HCT116 (cell line): ENCODE measurements at regions not wholly inside any gene's neighbourhood (a gene's known extent, or its start where the extent isn't known, plus 50 kb on each side); places are given as distances from the start of the nearest gene placed in this dataset.

Experiments used
- ATAC-seq: fragments of 200-7000 bp; cut with Tn5 transposase; 2 replicates; pipeline ENCODE4 v1.9.1; 2020; ENCODE audit warnings: mild to moderate bottlenecking, moderate library complexity
- BruUV-seq: library from RNA; stranded (reverse); fragments of 400-500 nt; replicated peaks from 2 replicates; lab custom pipeline; 2021; lab: Mats Ljungman, UMichigan
- CTCF ChIA-PET: fragments of 300-600 bp; sonication (Branson Sonifier 250); formaldehyde crosslinking; loops from one replicate; lab custom pipeline; 2021; ENCODE audit warnings: antibody characterized with exemption; lab: Charles Lee
- POLR2A ChIA-PET: fragments of 300-600, 350-600 bp; sonication (Branson Sonifier 250); formaldehyde crosslinking; loops from one replicate; lab custom pipeline; 2021; ENCODE audit warnings: antibody characterized with exemption; lab: Charles Lee
- RAD21 ChIA-PET, 2 experiments: fragments of 300-600 bp; sonication (Branson Sonifier 250); formaldehyde crosslinking; loops; one replicate each; lab custom pipeline; 2023; ENCODE audit warnings: low total read pairs in 2 of 2; ENCODE audit not compliant: uncharacterized antibody in 2 of 2, unreplicated experiment in 2 of 2, low non-redundant PET in 1 of 2; lab: Charles Lee
- DNase-seq: peaks from one replicate; pipeline ENCODE4 v3.0.0-alpha.2; 2010; ENCODE audit warnings: low read depth, low spot score
- H2AFZ ChIP-seq: fragments of 200-600 bp; shearing (Covaris generic), sonication (generic); 2 replicates; pipeline ENCODE4 v1.6.1; 2017; ENCODE audit warnings: low read depth, mixed run types, mixed read lengths, antibody characterized with exemption, low read length; ENCODE audit not compliant: poor library complexity, severe bottlenecking
- H3K27ac ChIP-seq: 2 replicates; pipeline ENCODE4 v1.5.1; 2012; ENCODE audit warnings: low read depth, low read length
- H3K27me3 ChIP-seq: fragments of 200-600 bp; sonication (generic); 2 replicates; pipeline ENCODE4 v1.6.1; 2016; ENCODE audit warnings: mixed run types, low read length, mixed read lengths; ENCODE audit not compliant: insufficient read depth
- H3K36me3 ChIP-seq, 2 experiments: fragments of 200-500 bp in 1 of 2; fragments of 200-600 bp in 1 of 2; sonication (Bioruptor generic) in 1 of 2; sonication (generic) in 1 of 2; 2 replicates each; pipeline versions ENCODE4 v1.5.1 to v1.6.1; 2014 to 2016; ENCODE audit warnings: low read length in 2 of 2, inconsistent platforms in 1 of 2, mixed read lengths in 1 of 2, mixed run types in 1 of 2; ENCODE audit not compliant: insufficient read depth in 2 of 2, control insufficient read depth in 1 of 2
- H3K4me1 ChIP-seq, 2 experiments: fragments of 200-600 bp in 1 of 2; sonication (generic) in 1 of 2; 2 replicates each; pipeline versions ENCODE4 v1.5.1 to v1.6.1; 2012 to 2017; ENCODE audit warnings: low read length in 2 of 2, inconsistent platforms in 1 of 2, mild to moderate bottlenecking in 1 of 2, mixed read lengths in 1 of 2, mixed run types in 1 of 2, moderate library complexity in 1 of 2; ENCODE audit not compliant: insufficient read depth in 2 of 2, control insufficient read depth in 1 of 2
- H3K4me2 ChIP-seq: fragments of 200-600 bp; sonication (generic); 2 replicates; pipeline ENCODE4 v1.6.1; 2017; ENCODE audit warnings: mixed run types, low read length, mixed read lengths
- H3K4me3 ChIP-seq, 2 experiments: fragments of 200-600 bp in 1 of 2; sonication (generic) in 1 of 2; replicated peaks in 1 of 2; 2 replicates each; pipeline ENCODE4 v1.5.1; 2011 to 2016; ENCODE audit warnings: low read length in 2 of 2, control low read depth in 1 of 2, low read depth in 1 of 2, mild to moderate bottlenecking in 1 of 2, mixed read lengths in 1 of 2, mixed run types in 1 of 2
- H3K79me2 ChIP-seq: fragments of 200-600 bp; sonication (generic); 2 replicates; pipeline ENCODE4 v1.6.1; 2017; ENCODE audit warnings: mild to moderate bottlenecking, mixed run types, low read length, moderate library complexity, mixed read lengths; ENCODE audit not compliant: insufficient read depth
- H3K9ac ChIP-seq: fragments of 200-600 bp; sonication (generic); 2 replicates; pipeline ENCODE4 v1.6.1; 2016; ENCODE audit warnings: low read length, mixed read lengths
- H3K9me2 ChIP-seq: fragments of 200-600 bp; sonication (generic), shearing (Covaris generic); 2 replicates; pipeline ENCODE4 v1.6.1; 2017; ENCODE audit warnings: mixed run types, mild to moderate bottlenecking, moderate library complexity; ENCODE audit not compliant: insufficient read depth
- H3K9me3 ChIP-seq, 2 experiments: fragments of 200-500 bp in 1 of 2; fragments of 200-600 bp in 1 of 2; sonication (Bioruptor generic) in 1 of 2; sonication (generic) in 1 of 2; 2 replicates each; pipeline ENCODE4 v1.6.1; 2014 to 2017; ENCODE audit warnings: low read length in 2 of 2, mixed read lengths in 2 of 2, inconsistent platforms in 1 of 2, low read depth in 1 of 2, mild to moderate bottlenecking in 1 of 2, mixed run types in 1 of 2, moderate library complexity in 1 of 2; ENCODE audit not compliant: control insufficient read depth in 1 of 2, insufficient read depth in 1 of 2
- H4K20me1 ChIP-seq: fragments of 200-600 bp; sonication (generic), shearing (Covaris generic); 2 replicates; pipeline ENCODE4 v1.6.1; 2017; ENCODE audit warnings: mixed run types, mild to moderate bottlenecking, moderate library complexity; ENCODE audit not compliant: insufficient read depth
- CEBPB ChIP-seq: IDR thresholded peaks from 2 replicates; pipeline ENCODE4 v1.6.1; 2012; ENCODE audit warnings: low read depth
- EGR1 ChIP-seq: IDR thresholded peaks from 2 replicates; pipeline ENCODE4 v1.6.1; 2012; ENCODE audit warnings: low read depth
- ELF1 ChIP-seq: IDR thresholded peaks from 2 replicates; pipeline ENCODE4 v1.6.1; 2012; ENCODE audit warnings: low read depth, borderline replicate concordance
- EZH2phosphoT487 ChIP-seq: fragments of 200-600 bp; IDR thresholded peaks from 2 replicates; pipeline ENCODE4 v1.6.1; 2018; ENCODE audit warnings: antibody characterized with exemption, borderline replicate concordance
- FOSL1 ChIP-seq: IDR thresholded peaks from 2 replicates; pipeline ENCODE4 v1.6.1; 2012; ENCODE audit warnings: low read depth
- POLR2A ChIP-seq: IDR thresholded peaks from 2 replicates; pipeline ENCODE4 v1.7.0; 2011; ENCODE audit warnings: borderline replicate concordance; ENCODE audit not compliant: insufficient read depth, insufficient read length; ENCODE audit errors: extremely low read depth
- SIN3A ChIP-seq: IDR thresholded peaks from 2 replicates; pipeline ENCODE4 v1.6.1; 2012; ENCODE audit warnings: low read depth
- SP1 ChIP-seq: IDR thresholded peaks from 2 replicates; pipeline ENCODE4 v1.6.1; 2012; ENCODE audit warnings: low read depth
- SRF ChIP-seq: IDR thresholded peaks from 2 replicates; pipeline ENCODE4 v1.6.1; 2012; ENCODE audit warnings: low read depth
- YY1 ChIP-seq: IDR thresholded peaks from 2 replicates; pipeline ENCODE4 v1.6.1; 2011; ENCODE audit warnings: low read length, low read depth, moderate library complexity, mild to moderate bottlenecking; ENCODE audit not compliant: insufficient replicate concordance; ENCODE audit errors: extremely low read depth
- ZNF274 ChIP-seq: fragments of 200-500 bp; sonication (Bioruptor generic); IDR thresholded peaks from 2 replicates; pipeline ENCODE4 v1.6.1; 2014; ENCODE audit warnings: mild to moderate bottlenecking, low read depth, low read length, inconsistent platforms
- intact Hi-C: fragments of 100-400 bp; cut with micrococcal nuclease; formaldehyde crosslinking; loops from 2 replicates; pipeline ENCODE4 v1.10.0; 2022
- TF ChIP-seq, protein P1 (sequence below): IDR thresholded peaks from 2 replicates; pipeline ENCODE4 v1.6.1; 2012
- TF ChIP-seq, protein P2 (sequence below): IDR thresholded peaks from 2 replicates; pipeline ENCODE4 v1.6.1; 2011; ENCODE audit warnings: mild to moderate bottlenecking, low read length, moderate library complexity; ENCODE audit not compliant: insufficient replicate concordance; ENCODE audit errors: extremely low read depth

DNA sequence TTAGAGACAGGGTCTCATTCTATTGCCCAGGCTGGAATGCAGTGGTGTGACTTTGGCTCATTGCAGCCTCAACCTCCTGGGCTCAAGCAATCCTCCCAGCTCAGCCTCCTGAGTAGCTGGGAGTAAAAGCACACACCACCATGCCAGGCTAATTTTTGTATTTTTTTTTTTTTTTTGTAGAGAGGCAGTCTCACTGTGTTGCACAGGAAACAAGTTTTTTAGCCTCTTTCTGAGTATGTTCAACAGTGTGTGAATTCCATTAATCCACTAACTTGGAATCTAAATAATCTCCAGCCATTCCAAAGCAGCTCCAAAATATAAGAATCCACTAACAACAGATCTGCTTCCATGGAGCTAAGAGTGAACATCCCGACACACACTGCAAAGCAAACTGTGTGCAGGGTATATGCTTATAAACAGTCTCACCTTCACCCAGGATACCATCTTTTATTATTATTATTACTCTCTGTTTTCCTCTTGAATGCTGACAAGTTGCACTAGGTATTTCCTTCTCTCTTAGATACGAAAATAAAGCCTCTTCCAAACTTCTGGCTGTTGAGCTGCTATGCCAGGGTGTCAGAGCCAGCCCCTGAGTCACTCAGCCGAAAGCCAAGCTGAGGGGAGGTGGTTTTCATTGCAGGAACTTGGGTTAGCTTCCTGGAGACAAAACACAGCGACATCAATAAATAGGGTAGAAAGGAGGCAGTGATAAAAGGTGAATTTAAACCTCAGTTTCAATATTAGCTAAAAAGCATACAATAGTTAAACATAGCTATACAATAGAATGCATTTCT lies 264.9 kb downstream of the HIVEP2 start:
- H3K79me2 ChIP-seq, result no peaks in the 10 kb centered on the region
- no peaks in the 10 kb centered on the region for H3K4me1 ChIP-seq
- ChIA-PET CTCF (no interaction called here), RAD21 (no interaction called here), POLR2A (no interaction called here)
- no peak overlapping the region for H3K4me3 ChIP-seq
- H3K9ac ChIP-seq, result no peak overlapping the region
- no peak overlapping the region for H3K4me2 ChIP-seq
- no peaks in the 10 kb centered on the region for H3K36me3 ChIP-seq
- no peaks in the 10 kb centered on the region for H3K9me2 ChIP-seq
- no peak overlapping the region for H2AFZ ChIP-seq
- no peaks in the 10 kb centered on the region for H3K27me3 ChIP-seq
- ATAC-seq (no peak), DNase-seq (no peak)
- no peaks in the 10 kb centered on the region for H4K20me1 ChIP-seq
- intact Hi-C loops, result no loop called here
- no peak for TF ChIP-seq CEBPB
- TF ChIP-seq EGR1, result no peak
- TF ChIP-seq FOSL1, result no peak
- TF ChIP-seq SP1, result no peak
- no peak for TF ChIP-seq SRF
- TF ChIP-seq SIN3A, result no peak
- TF ChIP-seq YY1, result no peak
- TF ChIP-seq ZNF274, result no peak
- TF ChIP-seq ELF1, result no peak
- TF ChIP-seq POLR2A, result no peak
- no peak overlapping the region for H3K27ac ChIP-seq
- no peaks in the 10 kb centered on the region for H3K9me3 ChIP-seq
- BruUV-seq, result no TSS peak

GRCh38 chr6:142681099-142681498 lies 263.9 kb downstream of the HIVEP2 start:
- ChIA-PET RAD21 (no interaction called here), POLR2A (no interaction called here)
- Histone ChIP-seq H3K9ac (no peak overlapping the region), H3K4me2 (no peak overlapping the region), H3K79me2 (no peaks in the 10 kb centered on the region), H3K36me3 (no peaks in the 10 kb centered on the region), H3K27ac (no peak overlapping the region), H4K20me1 (no peaks in the 10 kb centered on the region)
- no TSS peak for BruUV-seq
- TF ChIP-seq, protein P1, sequence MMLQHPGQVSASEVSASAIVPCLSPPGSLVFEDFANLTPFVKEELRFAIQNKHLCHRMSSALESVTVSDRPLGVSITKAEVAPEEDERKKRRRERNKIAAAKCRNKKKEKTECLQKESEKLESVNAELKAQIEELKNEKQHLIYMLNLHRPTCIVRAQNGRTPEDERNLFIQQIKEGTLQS, result no peak
- TF ChIP-seq, protein P2, sequence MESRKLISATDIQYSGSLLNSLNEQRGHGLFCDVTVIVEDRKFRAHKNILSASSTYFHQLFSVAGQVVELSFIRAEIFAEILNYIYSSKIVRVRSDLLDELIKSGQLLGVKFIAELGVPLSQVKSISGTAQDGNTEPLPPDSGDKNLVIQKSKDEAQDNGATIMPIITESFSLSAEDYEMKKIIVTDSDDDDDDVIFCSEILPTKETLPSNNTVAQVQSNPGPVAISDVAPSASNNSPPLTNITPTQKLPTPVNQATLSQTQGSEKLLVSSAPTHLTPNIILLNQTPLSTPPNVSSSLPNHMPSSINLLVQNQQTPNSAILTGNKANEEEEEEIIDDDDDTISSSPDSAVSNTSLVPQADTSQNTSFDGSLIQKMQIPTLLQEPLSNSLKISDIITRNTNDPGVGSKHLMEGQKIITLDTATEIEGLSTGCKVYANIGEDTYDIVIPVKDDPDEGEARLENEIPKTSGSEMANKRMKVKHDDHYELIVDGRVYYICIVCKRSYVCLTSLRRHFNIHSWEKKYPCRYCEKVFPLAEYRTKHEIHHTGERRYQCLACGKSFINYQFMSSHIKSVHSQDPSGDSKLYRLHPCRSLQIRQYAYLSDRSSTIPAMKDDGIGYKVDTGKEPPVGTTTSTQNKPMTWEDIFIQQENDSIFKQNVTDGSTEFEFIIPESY, result no peak
- no peak for TF ChIP-seq EZH2phosphoT487
- TF ChIP-seq, all 23 proteins: peak for 0
- intact Hi-C loops, result no loop called here
- H3K9me2 ChIP-seq, result no peaks in the 10 kb centered on the region
- no peaks in the 10 kb centered on the region for H3K9me3 ChIP-seq
- no peak for ATAC-seq
- no peaks in the 10 kb centered on the region for H3K27me3 ChIP-seq
- H2AFZ ChIP-seq, result no peak overlapping the region
- no peaks in the 10 kb centered on the region for H3K4me1 ChIP-seq
- DNase-seq, result no peak
- no peak overlapping the region for H3K4me3 ChIP-seq
- CTCF ChIA-PET, result no interaction called here
